ENCODE measurements at regions not wholly inside any gene's neighbourhood (a gene's known extent, or its start where the extent isn't known, plus 50 kb on each side); places are given as distances from the start of the nearest gene placed in this dataset.
A peak's percentile ranks its signal among the peaks of the same experiment; 100 is the strongest.

DNA sequence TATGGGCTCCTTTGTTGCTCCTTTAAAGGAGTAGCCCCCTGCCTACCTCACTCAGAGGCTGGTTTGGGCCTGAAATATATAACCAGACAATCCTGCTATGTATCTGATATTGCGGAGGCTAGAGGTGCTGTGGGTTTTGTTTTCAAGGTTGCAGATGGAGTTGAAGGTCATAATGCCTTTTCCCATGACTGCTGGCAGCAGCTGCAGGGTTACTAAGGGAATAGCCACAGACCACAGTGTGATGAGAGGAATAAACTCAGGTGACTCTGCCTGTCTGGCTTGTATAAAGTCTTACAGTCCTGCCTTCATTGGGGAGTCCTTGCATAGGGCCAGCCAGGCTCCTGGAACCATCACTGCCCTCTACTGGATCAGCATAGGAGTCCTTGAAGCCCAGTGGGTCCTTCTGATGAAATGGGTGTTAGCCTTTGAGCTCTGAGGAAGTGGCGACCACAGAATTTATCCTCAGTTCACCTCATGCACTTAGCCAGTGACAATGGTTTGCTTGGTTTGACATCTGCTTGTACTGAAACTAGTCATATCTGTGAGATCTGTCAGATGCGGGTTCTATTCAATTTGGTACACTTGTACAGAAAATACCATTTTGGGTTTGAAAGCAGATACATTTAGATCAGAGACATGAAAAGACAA lies 174.4 kb upstream of the HMCN1 start:
- TF ChIP-seq, protein P1, sequence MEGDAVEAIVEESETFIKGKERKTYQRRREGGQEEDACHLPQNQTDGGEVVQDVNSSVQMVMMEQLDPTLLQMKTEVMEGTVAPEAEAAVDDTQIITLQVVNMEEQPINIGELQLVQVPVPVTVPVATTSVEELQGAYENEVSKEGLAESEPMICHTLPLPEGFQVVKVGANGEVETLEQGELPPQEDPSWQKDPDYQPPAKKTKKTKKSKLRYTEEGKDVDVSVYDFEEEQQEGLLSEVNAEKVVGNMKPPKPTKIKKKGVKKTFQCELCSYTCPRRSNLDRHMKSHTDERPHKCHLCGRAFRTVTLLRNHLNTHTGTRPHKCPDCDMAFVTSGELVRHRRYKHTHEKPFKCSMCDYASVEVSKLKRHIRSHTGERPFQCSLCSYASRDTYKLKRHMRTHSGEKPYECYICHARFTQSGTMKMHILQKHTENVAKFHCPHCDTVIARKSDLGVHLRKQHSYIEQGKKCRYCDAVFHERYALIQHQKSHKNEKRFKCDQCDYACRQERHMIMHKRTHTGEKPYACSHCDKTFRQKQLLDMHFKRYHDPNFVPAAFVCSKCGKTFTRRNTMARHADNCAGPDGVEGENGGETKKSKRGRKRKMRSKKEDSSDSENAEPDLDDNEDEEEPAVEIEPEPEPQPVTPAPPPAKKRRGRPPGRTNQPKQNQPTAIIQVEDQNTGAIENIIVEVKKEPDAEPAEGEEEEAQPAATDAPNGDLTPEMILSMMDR (IDR thresholded peaks at IDR 0.05; ENCODE audit: insufficient read depth, low read depth, low read length), result peak; percentile 37
- peak; percentile 27 for DNase-seq (ENCODE audit: low read depth)
- no peak overlapping the region for H3K4me3 ChIP-seq (ENCODE audit: low read depth, low read length)

DNA sequence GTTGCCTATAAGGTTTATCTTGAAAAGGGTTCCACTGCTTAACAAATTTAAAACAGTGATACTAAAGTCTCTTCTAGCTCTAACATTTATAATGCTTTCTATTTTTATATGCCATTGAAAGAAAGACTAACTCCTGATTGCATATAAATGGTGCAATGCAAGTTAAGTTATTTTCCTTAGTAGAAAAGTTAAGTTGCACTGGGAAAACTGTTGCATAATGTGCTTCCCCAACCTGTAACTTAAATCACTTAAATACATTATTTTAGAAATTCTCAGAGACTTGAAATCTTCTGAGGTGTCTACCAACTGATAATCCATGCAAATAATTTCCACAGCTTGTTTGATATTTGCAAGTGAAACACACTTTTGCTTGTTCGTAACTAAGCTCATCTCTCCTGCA lies 175.0 kb upstream of the HMCN1 start:
- TF ChIP-seq, protein P1 (IDR thresholded peaks at IDR 0.05; ENCODE audit: insufficient read depth, low read depth, low read length), result no peak
- no peak overlapping the region for H3K4me3 ChIP-seq (ENCODE audit: low read depth, low read length)
- DNase-seq (ENCODE audit: low read depth), result no peak

DNA sequence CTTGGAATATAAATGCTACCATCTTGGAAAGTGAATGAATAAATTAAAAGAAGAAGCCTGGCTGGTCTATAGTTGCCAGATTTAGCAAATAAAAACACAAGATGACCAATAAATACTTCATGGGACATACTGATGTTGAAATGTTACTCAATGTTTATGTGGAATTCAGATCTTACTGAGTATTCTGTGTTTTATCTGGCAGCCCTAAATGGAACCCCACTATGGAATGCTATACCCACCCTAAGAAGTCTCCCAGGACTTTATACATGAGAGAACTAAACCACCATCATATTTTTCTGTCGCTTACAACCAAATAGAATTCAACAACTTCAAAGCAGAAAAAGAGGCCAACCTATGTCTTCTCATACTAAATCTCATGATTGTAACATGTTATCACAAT lies 177.6 kb upstream of the HMCN1 start:
- TF ChIP-seq, protein P1 (IDR thresholded peaks at IDR 0.05; ENCODE audit: insufficient read depth, low read depth, low read length), result no peak
- no peak for DNase-seq (ENCODE audit: low read depth)
- H3K4me3 ChIP-seq (ENCODE audit: low read depth, low read length), result no peak overlapping the region

DNA sequence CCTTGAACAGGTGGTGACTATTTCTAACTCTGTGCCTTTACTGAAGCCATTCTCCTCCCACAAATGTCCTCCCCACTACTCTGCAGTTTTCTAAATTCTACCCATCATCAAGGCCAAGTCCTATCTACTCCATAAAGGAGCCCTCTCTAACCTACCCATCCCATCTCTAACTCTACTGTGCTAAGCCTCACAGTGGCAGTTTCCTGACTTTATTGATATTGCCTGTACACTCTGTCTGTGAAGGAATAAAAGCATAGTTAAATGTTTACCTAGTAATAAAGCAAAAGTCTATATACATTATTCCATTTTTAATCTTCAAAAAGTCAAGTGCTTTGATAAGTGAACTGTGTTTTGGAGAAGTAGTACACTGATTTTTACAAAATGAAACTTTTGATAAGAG lies 178.4 kb upstream of the HMCN1 start:
- DNase-seq (ENCODE audit: low read depth), result no peak
- H3K4me3 ChIP-seq (ENCODE audit: low read depth, low read length), result no peak overlapping the region
- TF ChIP-seq, protein P1 (IDR thresholded peaks at IDR 0.05; ENCODE audit: insufficient read depth, low read depth, low read length), result no peak

DNA sequence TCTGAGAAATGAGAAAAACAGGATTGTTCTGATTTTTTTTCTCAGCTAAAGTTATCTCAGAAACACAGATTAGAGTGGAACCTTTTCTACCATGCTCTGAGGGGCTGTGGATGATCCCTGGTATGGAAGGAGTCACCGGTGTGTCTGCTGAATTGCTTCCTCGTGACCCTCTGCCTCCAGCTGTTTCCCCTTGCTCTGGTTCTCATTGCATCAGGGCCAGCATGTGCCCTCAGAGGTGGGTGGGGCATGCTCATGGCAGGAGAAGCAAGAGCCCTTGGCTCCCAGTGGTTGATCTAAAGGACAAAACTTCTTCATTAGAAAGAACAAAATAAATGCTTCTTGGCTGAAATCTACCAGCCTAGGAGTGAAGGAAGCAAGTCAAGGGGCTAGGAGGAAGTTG lies 183.2 kb upstream of the HMCN1 start:
- no peak for DNase-seq (ENCODE audit: low read depth)
- TF ChIP-seq, protein P1 (IDR thresholded peaks at IDR 0.05; ENCODE audit: insufficient read depth, low read depth, low read length), result no peak
- H3K4me3 ChIP-seq (ENCODE audit: low read depth, low read length), result no peak overlapping the region

DNA sequence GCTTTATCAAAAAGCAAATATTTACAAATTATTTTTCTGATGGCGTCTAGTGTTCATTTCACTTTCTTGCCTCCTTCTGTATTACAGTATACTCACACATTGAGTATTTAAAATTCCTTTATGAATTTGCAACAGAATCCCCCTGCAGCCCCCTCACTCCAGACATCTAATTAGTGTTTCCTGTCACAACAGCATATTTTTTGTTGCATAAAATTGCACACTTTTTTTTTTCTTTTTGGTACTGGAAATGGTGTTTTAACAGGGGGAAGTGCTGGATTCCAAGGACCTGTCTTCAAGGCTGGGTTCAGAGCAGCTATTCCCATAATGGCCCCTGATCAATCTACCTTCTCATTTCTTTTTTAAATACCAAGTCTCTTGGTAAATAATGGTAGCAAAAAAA lies 184.3 kb upstream of the HMCN1 start:
- TF ChIP-seq, protein P1 (IDR thresholded peaks at IDR 0.05; ENCODE audit: insufficient read depth, low read depth, low read length), result no peak
- no peak overlapping the region for H3K4me3 ChIP-seq (ENCODE audit: low read depth, low read length)
- no peak for DNase-seq (ENCODE audit: low read depth)

DNA sequence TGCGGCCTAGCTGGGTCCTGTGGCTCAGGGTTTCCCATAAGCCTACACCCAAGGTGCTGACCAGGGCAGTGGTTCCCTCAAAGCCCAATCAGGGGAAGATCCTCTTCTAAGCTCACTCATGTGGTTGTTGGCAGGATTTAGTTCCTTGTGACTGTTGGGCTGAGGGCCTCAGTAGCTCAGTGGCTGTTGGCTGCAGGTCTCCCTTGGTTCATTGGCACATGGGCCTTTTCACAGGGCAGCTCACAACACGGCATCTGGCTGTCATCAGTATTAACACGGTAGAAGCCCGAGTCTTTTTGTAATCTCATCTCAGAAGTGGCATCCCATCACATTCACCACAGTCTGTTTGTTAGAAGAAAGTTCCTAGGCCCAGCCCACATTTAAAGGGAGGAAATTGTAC lies 188.2 kb upstream of the HMCN1 start:
- DNase-seq (ENCODE audit: low read depth), result no peak
- H3K4me3 ChIP-seq (ENCODE audit: low read depth, low read length), result no peak overlapping the region
- TF ChIP-seq, protein P1 (IDR thresholded peaks at IDR 0.05; ENCODE audit: insufficient read depth, low read depth, low read length), result no peak
